Sigmoid colon (tissue), 6 donors: ENCODE measurements at regions not wholly inside any gene's neighbourhood (a gene's known extent, or its start where the extent isn't known, plus 50 kb on each side); places are given as distances from the start of the nearest gene placed in this dataset.

ENCODE experiments used
- DNase-seq: peaks from one replicate; pipeline ENCODE4 v3.0.0-alpha.2; 2019
- H3K27ac ChIP-seq, 4 donors: fragments of 200-600 bp; sonication (generic); one replicate each; pipeline ENCODE4 v1.5.1; 2016 to 2019; ENCODE audit warnings: mild to moderate bottlenecking in 1 of 4
- H3K27me3 ChIP-seq, 3 donors: fragments of 200-600 bp; sonication (generic); one replicate each; pipeline ENCODE4 v1.5.1; 2019; ENCODE audit warnings: mild to moderate bottlenecking in 1 of 3
- H3K36me3 ChIP-seq, 4 donors: fragments of 200-600 bp; sonication (generic); one replicate each; pipeline ENCODE4 v1.5.1; 2016 to 2019
- H3K4me1 ChIP-seq, 4 donors: fragments of 200-600 bp; sonication (generic); one replicate each; pipeline ENCODE4 v1.5.1; 2017 to 2019
- H3K4me3 ChIP-seq, 4 donors: fragments of 200-600 bp; sonication (generic); one replicate each; pipeline ENCODE4 v1.5.1; 2017 to 2019; ENCODE audit warnings: mild to moderate bottlenecking in 2 of 4, moderate library complexity in 1 of 4
- H3K9me3 ChIP-seq, 4 donors: fragments of 200-600 bp in 3 of 4; sonication (generic) in 3 of 4; one replicate each; pipeline versions ENCODE4 v1.5.1 to v1.6.1; 2013 to 2019
- EP300 ChIP-seq, 4 donors: sonication (generic); formaldehyde crosslinking; IDR thresholded peaks; one replicate each; pipeline ENCODE4 v1.6.1; 2017; ENCODE audit warnings: antibody characterized with exemption in 4 of 4
- POLR2A ChIP-seq, 2 donors: fragments of 450-650 bp; IDR thresholded peaks; one replicate each; pipeline ENCODE4 v1.6.1; 2016; ENCODE audit warnings: antibody characterized with exemption in 2 of 2, mild to moderate bottlenecking in 2 of 2, moderate library complexity in 2 of 2
- POLR2AphosphoS5 ChIP-seq, 4 donors: sonication (generic); formaldehyde crosslinking; IDR thresholded peaks; one replicate each; pipeline ENCODE4 v1.6.1; 2017; ENCODE audit warnings: antibody characterized with exemption in 4 of 4
- WGBS, 2 donors: extraction: QIAGEN DNeasy Blood & Tissue Kit; methylation state at CpG; one replicate each; pipeline ENCODE4 v1.1.7; 2013; 5-methylcytosine and 5-hydroxymethylcytosine counted together
- intact Hi-C: fragments of 100-400 bp; cut with DNase I; formaldehyde crosslinking; loops from one replicate; pipeline ENCODE4 v1.15.1; 2023
- TF ChIP-seq, protein P1 (sequence below), 4 experiments: fragments of 450-650 bp in 3 of 4; fragments of 200-600 bp in 1 of 4; IDR thresholded peaks; one replicate each; pipeline ENCODE4 v1.5.1; 2016 to 2019; ENCODE audit warnings: antibody characterized with exemption in 4 of 4, mild to moderate bottlenecking in 3 of 4, moderate library complexity in 2 of 4
- donor health status: healthy with polysubstance abuse.
- donor health status: healthy.

- no peaks in the 10 kb centered on the region for H3K9me3 ChIP-seq
- 70 to 76% methylated on average over 3 of the region's 3 CpGs for WGBS, 2 donors
- H3K36me3 ChIP-seq: no peaks in the 10 kb centered on the region
- H3K27ac ChIP-seq: peak overlapping the region in 3 of 4 donors; percentile 41 to 63 (median 52)
- no peaks in the 10 kb centered on the region for H3K27me3 ChIP-seq
- intact Hi-C loops: loop anchor here (5.0 kb wide), 1 partner anchor 405 kb away; no protein-coding TSS in a partner anchor
- no peak overlapping the region for H3K4me3 ChIP-seq
- TF ChIP-seq, protein P1, sequence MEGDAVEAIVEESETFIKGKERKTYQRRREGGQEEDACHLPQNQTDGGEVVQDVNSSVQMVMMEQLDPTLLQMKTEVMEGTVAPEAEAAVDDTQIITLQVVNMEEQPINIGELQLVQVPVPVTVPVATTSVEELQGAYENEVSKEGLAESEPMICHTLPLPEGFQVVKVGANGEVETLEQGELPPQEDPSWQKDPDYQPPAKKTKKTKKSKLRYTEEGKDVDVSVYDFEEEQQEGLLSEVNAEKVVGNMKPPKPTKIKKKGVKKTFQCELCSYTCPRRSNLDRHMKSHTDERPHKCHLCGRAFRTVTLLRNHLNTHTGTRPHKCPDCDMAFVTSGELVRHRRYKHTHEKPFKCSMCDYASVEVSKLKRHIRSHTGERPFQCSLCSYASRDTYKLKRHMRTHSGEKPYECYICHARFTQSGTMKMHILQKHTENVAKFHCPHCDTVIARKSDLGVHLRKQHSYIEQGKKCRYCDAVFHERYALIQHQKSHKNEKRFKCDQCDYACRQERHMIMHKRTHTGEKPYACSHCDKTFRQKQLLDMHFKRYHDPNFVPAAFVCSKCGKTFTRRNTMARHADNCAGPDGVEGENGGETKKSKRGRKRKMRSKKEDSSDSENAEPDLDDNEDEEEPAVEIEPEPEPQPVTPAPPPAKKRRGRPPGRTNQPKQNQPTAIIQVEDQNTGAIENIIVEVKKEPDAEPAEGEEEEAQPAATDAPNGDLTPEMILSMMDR (IDR thresholded peaks at IDR 0.05): no peak
- TF ChIP-seq POLR2AphosphoS5 (IDR thresholded peaks at IDR 0.05) (peak; percentile 57 to 74 (median 70)), EP300 (IDR thresholded peaks at IDR 0.05) (peak; percentile 28 to 76 (median 65)), POLR2A (IDR thresholded peaks at IDR 0.05) (no peak)
- DNase-seq: peak; percentile 88
- peaks cover 0 to 21% (median 10%) of the 10 kb centered on the region in 4 donors for H3K4me1 ChIP-seq
Measured at GRCh38 chr1:55781944-55782482, 566.8 kb upstream of the USP24 start.

GRCh38 chr1:55781003-55781402 is 565.8 kb upstream of the USP24 start:
- WGBS, 2 donors: 97 to 98% methylated on average over 3 of the region's 3 CpGs
- no peak for DNase-seq
- H3K27ac ChIP-seq: peak overlapping the region in 2 of 4 donors; percentile 52 to 63
- no peaks in the 10 kb centered on the region for H3K36me3 ChIP-seq
- no peaks in the 10 kb centered on the region for H3K9me3 ChIP-seq
- TF ChIP-seq EP300 (IDR thresholded peaks at IDR 0.05): no peak
- TF ChIP-seq POLR2AphosphoS5 (IDR thresholded peaks at IDR 0.05): no peak
- no peak for TF ChIP-seq POLR2A (IDR thresholded peaks at IDR 0.05)
- TF ChIP-seq, protein P1 (IDR thresholded peaks at IDR 0.05): no peak
- H3K27me3 ChIP-seq: no peaks in the 10 kb centered on the region
- H3K4me1 ChIP-seq: peaks cover 0 to 21% (median 10%) of the 10 kb centered on the region in 4 donors
- intact Hi-C loops: loop anchor here (5.0 kb wide), 1 partner anchor 404 kb away; no protein-coding TSS in a partner anchor
- H3K4me3 ChIP-seq: no peak overlapping the region

DNA sequence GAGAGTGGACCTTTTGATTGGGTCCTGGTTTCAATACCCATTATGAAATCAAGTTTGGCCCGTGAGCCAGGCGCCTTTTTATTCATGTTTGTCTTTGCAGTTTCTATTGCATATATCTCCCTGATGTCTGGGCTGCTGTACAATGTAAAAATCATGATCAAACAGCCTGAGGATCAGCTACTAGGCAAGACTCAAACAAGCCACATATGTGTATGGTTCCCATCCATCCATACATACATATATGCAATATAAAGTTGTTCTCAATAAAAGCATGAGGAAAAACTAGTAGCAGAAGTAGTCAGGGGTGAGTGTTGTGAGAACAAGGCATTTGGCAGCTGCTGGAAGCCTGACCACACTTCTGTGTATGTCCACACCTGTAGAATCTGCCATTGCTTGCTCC is 562.4 kb upstream of the USP24 start:
- TF ChIP-seq, protein P1 (IDR thresholded peaks at IDR 0.05): no peak
- Histone ChIP-seq H3K4me1 (peaks cover 0 to 18% (median 9%) of the 10 kb centered on the region in 4 donors), H3K27me3 (no peaks in the 10 kb centered on the region), H3K27ac (no peak overlapping the region), H3K4me3 (no peak overlapping the region), H3K9me3 (no peaks in the 10 kb centered on the region), H3K36me3 (no peaks in the 10 kb centered on the region)
- WGBS, 2 donors: 90% methylated on average over 2 of the region's 2 CpGs
- intact Hi-C loops: no loop called here
- DNase-seq: no peak

DNA sequence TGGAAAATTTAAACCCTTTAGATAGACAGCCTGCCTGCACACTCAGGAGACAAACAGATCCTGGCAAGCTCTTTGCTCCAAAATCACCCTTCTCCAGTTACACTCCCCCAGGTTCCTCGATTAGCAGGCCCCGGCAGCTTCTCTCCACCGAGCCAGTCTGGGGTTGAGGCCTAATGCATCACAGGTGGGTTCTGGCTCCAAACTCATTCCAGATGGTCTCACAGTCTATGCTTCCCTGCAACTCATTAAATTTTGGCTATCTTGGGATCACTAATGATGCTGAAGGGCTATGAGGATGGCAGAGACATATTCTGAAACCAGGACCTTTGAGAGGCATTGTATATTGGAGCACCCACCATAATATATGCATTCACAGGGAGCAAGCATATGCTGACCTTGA is 559.8 kb upstream of the USP24 start:
- H3K9me3 ChIP-seq: no peaks in the 10 kb centered on the region
- WGBS, 2 donors: 89 to 91% methylated on average over 3 of the region's 3 CpGs
- intact Hi-C loops: no loop called here
- no peak for TF ChIP-seq EP300 (IDR thresholded peaks at IDR 0.05)
- TF ChIP-seq POLR2AphosphoS5 (IDR thresholded peaks at IDR 0.05): no peak
- TF ChIP-seq POLR2A (IDR thresholded peaks at IDR 0.05): no peak
- TF ChIP-seq, protein P1 (IDR thresholded peaks at IDR 0.05): no peak
- H3K4me1 ChIP-seq: no peaks in the 10 kb centered on the region
- no peak for DNase-seq
- no peaks in the 10 kb centered on the region for H3K36me3 ChIP-seq
- no peak overlapping the region for H3K27ac ChIP-seq
- no peaks in the 10 kb centered on the region for H3K27me3 ChIP-seq
- no peak overlapping the region for H3K4me3 ChIP-seq

DNA sequence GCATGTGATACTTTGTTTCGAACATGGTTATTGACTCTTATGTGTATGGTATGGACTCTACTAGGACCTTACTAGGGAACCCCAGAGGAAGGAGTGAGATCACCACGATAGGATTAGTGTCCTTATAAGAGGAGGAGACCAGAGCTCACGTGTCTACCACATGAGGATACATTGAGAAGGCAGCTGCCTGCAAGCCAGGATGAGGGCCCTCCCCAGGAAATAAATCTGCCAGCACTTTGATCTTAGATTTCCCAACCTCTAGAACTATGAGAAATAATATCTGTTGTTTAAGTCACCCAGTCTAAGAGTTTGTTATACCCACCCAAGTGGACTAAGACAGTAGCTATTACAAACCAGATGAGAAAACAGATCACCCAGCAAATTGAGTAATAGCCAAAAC is 559.3 kb upstream of the USP24 start:
- Histone ChIP-seq H3K4me1 (no peaks in the 10 kb centered on the region), H3K9me3 (no peaks in the 10 kb centered on the region), H3K4me3 (no peak overlapping the region), H3K36me3 (no peaks in the 10 kb centered on the region), H3K27ac (no peak overlapping the region), H3K27me3 (no peaks in the 10 kb centered on the region)
- intact Hi-C loops: no loop called here
- WGBS, 2 donors: 86 to 88% methylated on average over 3 of the region's 3 CpGs
- no peak for DNase-seq
- no peak for TF ChIP-seq EP300 (IDR thresholded peaks at IDR 0.05)
- TF ChIP-seq, protein P1 (IDR thresholded peaks at IDR 0.05): no peak
- no peak for TF ChIP-seq POLR2AphosphoS5 (IDR thresholded peaks at IDR 0.05)
- TF ChIP-seq POLR2A (IDR thresholded peaks at IDR 0.05): no peak
